ENCODE measurements at regions not wholly inside any gene's neighbourhood (a gene's known extent, or its start where the extent isn't known, plus 50 kb on each side); places are given as distances from the start of the nearest gene placed in this dataset.

GRCh38 chr3:86410587-86410986, 580.4 kb downstream of the VGLL3 start:
- TF ChIP-seq CTCF (conservative IDR thresholded peaks at IDR 0.05; ENCODE audit: low read depth, low read length) (no peak), EZH2 (IDR thresholded peaks at IDR 0.05; ENCODE audit: low read length, unreplicated experiment) (no peak), EZH2phosphoT487 (IDR thresholded peaks at IDR 0.05; ENCODE audit: borderline replicate concordance, low read length) (no peak)
